ENCODE measurements at regions not wholly inside any gene's neighbourhood (a gene's known extent, or its start where the extent isn't known, plus 50 kb on each side); places are given as distances from the start of the nearest gene placed in this dataset.

DNA sequence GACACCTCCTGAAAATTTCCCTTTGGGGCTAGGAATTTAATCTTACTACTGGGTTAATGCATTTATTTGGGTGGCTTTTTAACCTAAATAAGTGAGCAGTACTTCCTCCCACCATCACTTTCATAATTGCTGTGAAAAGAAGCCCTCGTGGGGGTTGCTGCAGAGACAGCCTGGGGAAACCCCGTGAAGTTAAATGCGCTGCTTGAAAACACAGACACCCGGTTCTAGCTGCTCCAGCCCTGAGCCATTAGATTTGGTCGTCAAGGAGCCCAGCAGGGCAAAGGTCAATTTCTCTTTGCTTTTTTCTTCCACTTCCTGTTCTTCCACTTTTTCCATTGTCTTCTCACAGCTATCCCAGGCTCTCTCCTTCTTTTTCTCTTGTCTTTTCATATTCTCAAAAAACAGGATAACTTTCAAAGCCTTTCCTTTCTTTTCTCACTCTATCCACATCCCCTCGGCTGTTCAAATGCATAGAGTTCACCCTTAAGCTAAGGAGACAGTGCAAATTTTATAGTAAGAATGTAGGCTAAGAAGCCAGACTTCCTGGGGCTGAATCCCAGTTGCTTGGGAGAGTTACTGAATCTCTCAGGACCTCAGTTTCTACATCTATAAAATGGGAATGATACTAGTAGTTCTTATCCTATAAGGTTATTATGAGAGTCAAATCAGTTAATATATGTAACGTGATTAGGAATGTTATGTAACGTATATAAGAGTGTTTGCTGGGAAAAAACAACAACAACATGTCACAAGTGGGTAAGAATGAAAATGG, 91.5 kb upstream of the ZNF827 start:
- TF ChIP-seq, protein P1, sequence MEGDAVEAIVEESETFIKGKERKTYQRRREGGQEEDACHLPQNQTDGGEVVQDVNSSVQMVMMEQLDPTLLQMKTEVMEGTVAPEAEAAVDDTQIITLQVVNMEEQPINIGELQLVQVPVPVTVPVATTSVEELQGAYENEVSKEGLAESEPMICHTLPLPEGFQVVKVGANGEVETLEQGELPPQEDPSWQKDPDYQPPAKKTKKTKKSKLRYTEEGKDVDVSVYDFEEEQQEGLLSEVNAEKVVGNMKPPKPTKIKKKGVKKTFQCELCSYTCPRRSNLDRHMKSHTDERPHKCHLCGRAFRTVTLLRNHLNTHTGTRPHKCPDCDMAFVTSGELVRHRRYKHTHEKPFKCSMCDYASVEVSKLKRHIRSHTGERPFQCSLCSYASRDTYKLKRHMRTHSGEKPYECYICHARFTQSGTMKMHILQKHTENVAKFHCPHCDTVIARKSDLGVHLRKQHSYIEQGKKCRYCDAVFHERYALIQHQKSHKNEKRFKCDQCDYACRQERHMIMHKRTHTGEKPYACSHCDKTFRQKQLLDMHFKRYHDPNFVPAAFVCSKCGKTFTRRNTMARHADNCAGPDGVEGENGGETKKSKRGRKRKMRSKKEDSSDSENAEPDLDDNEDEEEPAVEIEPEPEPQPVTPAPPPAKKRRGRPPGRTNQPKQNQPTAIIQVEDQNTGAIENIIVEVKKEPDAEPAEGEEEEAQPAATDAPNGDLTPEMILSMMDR (IDR thresholded peaks at IDR 0.05): no peak
- ATAC-seq (ENCODE audit: low FRiP score) (no peak), DNase-seq (ENCODE audit: low spot score) (no peak)

GRCh38 chr4:146029147-146029546, 90.5 kb upstream of the ZNF827 start:
- ATAC-seq (ENCODE audit: low FRiP score): no peak
- TF ChIP-seq, protein P1 (IDR thresholded peaks at IDR 0.05): no peak
- no peak for DNase-seq (ENCODE audit: low spot score)

DNA sequence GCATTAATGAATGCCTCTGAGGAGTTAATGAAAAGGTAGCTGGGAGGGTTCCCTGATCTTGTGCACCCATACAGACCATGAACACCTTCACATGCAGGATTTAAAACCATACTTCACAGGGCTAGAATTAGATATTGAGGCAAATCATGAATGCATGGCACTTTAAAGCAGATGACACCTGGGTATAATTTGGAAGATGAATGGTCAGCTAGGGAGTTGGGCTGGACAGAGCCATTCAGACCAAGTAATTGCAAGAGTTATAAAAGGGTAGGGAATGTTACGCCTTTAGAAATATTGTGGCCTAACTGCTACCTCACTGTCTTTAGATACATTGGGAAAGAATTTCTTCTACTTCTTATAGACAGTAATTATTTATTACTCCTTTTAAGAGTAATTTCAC, 89.1 kb upstream of the ZNF827 start:
- ATAC-seq (ENCODE audit: low FRiP score) (no peak), DNase-seq (ENCODE audit: low spot score) (no peak)
- TF ChIP-seq, protein P1 (IDR thresholded peaks at IDR 0.05): no peak

- ATAC-seq (ENCODE audit: low FRiP score): no peak
- TF ChIP-seq, protein P1 (IDR thresholded peaks at IDR 0.05): no peak
- no peak for DNase-seq (ENCODE audit: low spot score)
These were observed 84.8 kb upstream of the ZNF827 start for GRCh38 chr4:146023334-146023967.

- TF ChIP-seq, protein P1 (IDR thresholded peaks at IDR 0.05): no peak
- DNase-seq (ENCODE audit: low spot score) (no peak), ATAC-seq (ENCODE audit: low FRiP score) (no peak)
These were observed 83.9 kb upstream of the ZNF827 start for GRCh38 chr4:146022541-146022940.

GRCh38 chr4:146018247-146018646, 79.6 kb upstream of the ZNF827 start:
- TF ChIP-seq, protein P1 (IDR thresholded peaks at IDR 0.05): no peak
- ATAC-seq (ENCODE audit: low FRiP score) (no peak), DNase-seq (ENCODE audit: low spot score) (no peak)

DNA sequence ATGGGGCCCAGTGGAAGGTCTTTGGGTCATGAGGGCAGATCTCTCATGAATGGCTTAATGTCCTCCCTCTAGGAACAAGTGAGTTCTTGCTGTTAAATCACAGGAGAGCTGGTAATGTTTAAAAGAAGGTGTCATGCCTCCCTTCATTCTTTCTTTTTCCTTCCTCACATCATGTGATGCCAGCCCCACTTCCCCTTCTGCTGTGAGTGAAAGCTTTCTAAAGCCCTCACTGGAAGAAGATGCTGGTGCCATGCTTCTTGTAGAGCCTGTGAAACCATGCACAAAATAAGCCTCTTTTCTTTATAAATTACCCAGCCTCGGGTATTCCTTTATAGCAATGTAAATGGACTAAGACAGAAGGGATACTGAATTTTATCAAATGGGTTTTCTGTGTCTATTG, 66.1 kb upstream of the ZNF827 start:
- TF ChIP-seq, protein P1 (IDR thresholded peaks at IDR 0.05): no peak
- no peak for DNase-seq (ENCODE audit: low spot score)
- no peak for ATAC-seq (ENCODE audit: low FRiP score)

Data from omental fat pad (tissue), 3 donors.